Activated T-cell treated with anti-CD3 and anti-CD28 coated beads, Interleukin-2, amount 50 U/mL, for 72 hours (primary cell): ENCODE measurements at regions not wholly inside any gene's neighbourhood (a gene's known extent, or its start where the extent isn't known, plus 50 kb on each side); places are given as distances from the start of the nearest gene placed in this dataset.

Experiments used
- ATAC-seq, 2 donors: fragments of 150-1000 bp; cut with Tn5 transposase; replicated peaks in 1 of 2; 2 replicates each; pipeline ENCODE4 v1.10.0; 2021; ENCODE audit warnings: moderate library complexity in 2 of 2, mild to moderate bottlenecking in 1 of 2
- DNase-seq, 2 donors: peaks; one replicate each; pipeline ENCODE4 v3.0.0; 2021 to 2022; ENCODE audit warnings: mixed read lengths in 1 of 2
- H3K27ac Mint-ChIP-seq: one replicate; pipeline ENCODE4 v1.8.0; 2022; ENCODE audit warnings: mild to moderate bottlenecking, moderate library complexity, mixed read lengths
- H3K27me3 Mint-ChIP-seq: one replicate; pipeline ENCODE4 v1.8.0; 2022; ENCODE audit warnings: low read depth, mixed read lengths
- H3K36me3 Mint-ChIP-seq, 2 donors: one replicate each; pipeline ENCODE4 v1.8.0; 2022; ENCODE audit warnings: mixed read lengths in 2 of 2, mild to moderate bottlenecking in 1 of 2; ENCODE audit not compliant: insufficient read depth in 2 of 2
- H3K4me1 Mint-ChIP-seq: one replicate; pipeline ENCODE4 v1.8.0; 2022; ENCODE audit warnings: low read depth, mixed read lengths
- H3K4me3 Mint-ChIP-seq, 2 donors: one replicate each; pipeline ENCODE4 v1.8.0; 2022; ENCODE audit warnings: mild to moderate bottlenecking in 2 of 2, mixed read lengths in 2 of 2, moderate library complexity in 2 of 2
- H3K9me3 Mint-ChIP-seq, 2 donors: one replicate each; pipeline ENCODE4 v1.8.0; 2022; ENCODE audit warnings: mixed read lengths in 2 of 2

GRCh38 chr4:43264730-43265129, 372.2 kb downstream of the GRXCR1 start:
- no peak for ATAC-seq
- H3K4me1 Mint-ChIP-seq: no peaks in the 10 kb centered on the region
- H3K9me3 Mint-ChIP-seq: peaks cover 5 to 14% of the 10 kb centered on the region in 2 donors

GRCh38 chr4:43271946-43272345, 379.4 kb downstream of the GRXCR1 start:
- DNase-seq (no peak), ATAC-seq (no peak)
- no peaks in the 10 kb centered on the region for H3K4me1 Mint-ChIP-seq
- no peaks in the 10 kb centered on the region for H3K27me3 Mint-ChIP-seq
- no peaks in the 10 kb centered on the region for H3K36me3 Mint-ChIP-seq
- no peak overlapping the region for H3K27ac Mint-ChIP-seq
- no peak overlapping the region for H3K4me3 Mint-ChIP-seq
- H3K9me3 Mint-ChIP-seq: peaks cover 9 to 10% of the 10 kb centered on the region in 2 donors

More at GRCh38 chr4:43264730-43265129, 372.2 kb downstream of the GRXCR1 start:
- H3K27ac Mint-ChIP-seq: no peak overlapping the region
- no peaks in the 10 kb centered on the region for H3K27me3 Mint-ChIP-seq
- no peak overlapping the region for H3K4me3 Mint-ChIP-seq
- no peak for DNase-seq
- H3K36me3 Mint-ChIP-seq: no peaks in the 10 kb centered on the region

GRCh38 chr4:43274376-43274775, 381.9 kb downstream of the GRXCR1 start:
- H3K4me1 Mint-ChIP-seq: no peaks in the 10 kb centered on the region
- ATAC-seq (no peak), DNase-seq (no peak)
- no peak overlapping the region for H3K27ac Mint-ChIP-seq
- H3K9me3 Mint-ChIP-seq: peaks cover 4 to 11% of the 10 kb centered on the region in 2 donors
- H3K36me3 Mint-ChIP-seq: no peaks in the 10 kb centered on the region
- no peaks in the 10 kb centered on the region for H3K27me3 Mint-ChIP-seq
- no peak overlapping the region for H3K4me3 Mint-ChIP-seq

GRCh38 chr4:43275779-43276178, 383.3 kb downstream of the GRXCR1 start:
- DNase-seq (no peak), ATAC-seq (no peak)
- H3K9me3 Mint-ChIP-seq: peaks cover 4 to 9% of the 10 kb centered on the region in 2 donors
- no peaks in the 10 kb centered on the region for H3K4me1 Mint-ChIP-seq
- H3K27ac Mint-ChIP-seq: no peak overlapping the region
- no peaks in the 10 kb centered on the region for H3K36me3 Mint-ChIP-seq
- no peak overlapping the region for H3K4me3 Mint-ChIP-seq
- no peaks in the 10 kb centered on the region for H3K27me3 Mint-ChIP-seq

- no peak overlapping the region for H3K4me3 Mint-ChIP-seq
- H3K4me1 Mint-ChIP-seq: no peaks in the 10 kb centered on the region
- DNase-seq: no peak
- ATAC-seq: no peak
- peaks cover 9% of the 10 kb centered on the region in 2 donors for H3K9me3 Mint-ChIP-seq
- H3K27ac Mint-ChIP-seq: no peak overlapping the region
- H3K27me3 Mint-ChIP-seq: no peaks in the 10 kb centered on the region
- H3K36me3 Mint-ChIP-seq: no peaks in the 10 kb centered on the region
These were observed 383.8 kb downstream of the GRXCR1 start for GRCh38 chr4:43276321-43276720.

- ATAC-seq (no peak), DNase-seq (no peak)
- Mint-ChIP-seq H3K4me3 (no peak overlapping the region), H3K36me3 (no peaks in the 10 kb centered on the region), H3K27ac (no peak overlapping the region), H3K4me1 (no peaks in the 10 kb centered on the region), H3K27me3 (no peaks in the 10 kb centered on the region), H3K9me3 (peaks cover 7 to 9% of the 10 kb centered on the region in 2 donors)
These were observed 384.5 kb downstream of the GRXCR1 start for GRCh38 chr4:43277003-43277402.

- H3K9me3 Mint-ChIP-seq: peaks cover 2 to 9% of the 10 kb centered on the region in 2 donors
- ATAC-seq (no peak), DNase-seq (no peak)
- H3K27ac Mint-ChIP-seq: no peak overlapping the region
- H3K4me1 Mint-ChIP-seq: no peaks in the 10 kb centered on the region
- H3K4me3 Mint-ChIP-seq: no peak overlapping the region
- no peaks in the 10 kb centered on the region for H3K36me3 Mint-ChIP-seq
- no peaks in the 10 kb centered on the region for H3K27me3 Mint-ChIP-seq
These were observed 390.0 kb downstream of the GRXCR1 start for GRCh38 chr4:43282534-43282933.

- no peak for ATAC-seq
- no peaks in the 10 kb centered on the region for H3K4me1 Mint-ChIP-seq
- H3K9me3 Mint-ChIP-seq: peaks cover 0 to 6% of the 10 kb centered on the region in 2 donors
- H3K4me3 Mint-ChIP-seq: no peak overlapping the region
- DNase-seq: no peak
- no peak overlapping the region for H3K27ac Mint-ChIP-seq
- H3K36me3 Mint-ChIP-seq: peaks cover 0 to 1% of the 10 kb centered on the region in 2 donors
- H3K27me3 Mint-ChIP-seq: no peaks in the 10 kb centered on the region
These were observed 393.6 kb downstream of the GRXCR1 start for GRCh38 chr4:43286137-43286536.

GRCh38 chr4:43296946-43297528, 404.5 kb downstream of the GRXCR1 start:
- Mint-ChIP-seq H3K4me1 (no peaks in the 10 kb centered on the region), H3K27me3 (no peaks in the 10 kb centered on the region), H3K4me3 (no peak overlapping the region), H3K9me3 (peaks cover 4 to 8% of the 10 kb centered on the region in 2 donors), H3K27ac (no peak overlapping the region), H3K36me3 (no peaks in the 10 kb centered on the region)
- DNase-seq: no peak
- no peak for ATAC-seq

- no peak for DNase-seq
- ATAC-seq: no peak
- Mint-ChIP-seq H3K27ac (no peak overlapping the region), H3K4me3 (no peak overlapping the region), H3K27me3 (no peaks in the 10 kb centered on the region), H3K9me3 (peaks cover 5 to 8% of the 10 kb centered on the region in 2 donors), H3K36me3 (no peaks in the 10 kb centered on the region), H3K4me1 (no peaks in the 10 kb centered on the region)
These were observed 424.3 kb downstream of the GRXCR1 start for GRCh38 chr4:43316813-43317212.

- Mint-ChIP-seq H3K27ac (no peak overlapping the region), H3K4me3 (no peak overlapping the region), H3K36me3 (no peaks in the 10 kb centered on the region), H3K4me1 (no peaks in the 10 kb centered on the region), H3K27me3 (no peaks in the 10 kb centered on the region), H3K9me3 (peaks cover 5 to 7% of the 10 kb centered on the region in 2 donors)
- ATAC-seq (no peak), DNase-seq (no peak)
These were observed 432.9 kb downstream of the GRXCR1 start for GRCh38 chr4:43325220-43325967.

GRCh38 chr4:43330288-43330687, 437.8 kb downstream of the GRXCR1 start:
- no peak overlapping the region for H3K27ac Mint-ChIP-seq
- H3K4me3 Mint-ChIP-seq: no peak overlapping the region
- peaks cover 5 to 10% of the 10 kb centered on the region in 2 donors for H3K9me3 Mint-ChIP-seq
- DNase-seq (no peak), ATAC-seq (no peak)
- H3K27me3 Mint-ChIP-seq: no peaks in the 10 kb centered on the region
- H3K36me3 Mint-ChIP-seq: no peaks in the 10 kb centered on the region
- H3K4me1 Mint-ChIP-seq: no peaks in the 10 kb centered on the region

- DNase-seq: no peak
- Mint-ChIP-seq H3K4me1 (no peaks in the 10 kb centered on the region), H3K4me3 (no peak overlapping the region), H3K9me3 (peaks cover 5 to 10% of the 10 kb centered on the region in 2 donors), H3K27me3 (no peaks in the 10 kb centered on the region), H3K27ac (no peak overlapping the region), H3K36me3 (no peaks in the 10 kb centered on the region)
- ATAC-seq: no peak
These were observed 438.9 kb downstream of the GRXCR1 start for GRCh38 chr4:43331226-43332051.
